ENCODE measurements at regions not wholly inside any gene's neighbourhood (a gene's known extent, or its start where the extent isn't known, plus 50 kb on each side); places are given as distances from the start of the nearest gene placed in this dataset.
A peak's percentile ranks its signal among the peaks of the same experiment; 100 is the strongest.

DNA sequence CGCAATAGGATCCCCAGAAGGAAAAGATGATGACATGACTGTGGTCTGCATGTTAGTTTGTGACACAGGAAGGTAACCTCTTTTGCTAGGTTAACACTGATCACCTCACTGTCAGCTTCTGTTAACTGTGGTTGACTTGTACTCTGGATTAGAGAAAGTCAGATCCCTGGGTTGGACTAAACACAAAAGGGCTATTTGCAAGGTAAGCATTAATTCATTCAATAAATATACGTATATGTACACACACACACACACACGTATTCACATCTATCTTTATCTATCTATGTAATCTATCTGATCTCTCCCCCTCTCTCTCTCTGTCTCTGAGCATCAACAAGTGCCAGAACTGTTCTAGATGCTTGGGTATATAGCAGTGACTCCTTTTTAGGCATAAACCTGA is 136.1 kb upstream of the SNX19 start:
- no peak for DNase-seq (ENCODE audit: low read depth in 2 of 2)

DNA sequence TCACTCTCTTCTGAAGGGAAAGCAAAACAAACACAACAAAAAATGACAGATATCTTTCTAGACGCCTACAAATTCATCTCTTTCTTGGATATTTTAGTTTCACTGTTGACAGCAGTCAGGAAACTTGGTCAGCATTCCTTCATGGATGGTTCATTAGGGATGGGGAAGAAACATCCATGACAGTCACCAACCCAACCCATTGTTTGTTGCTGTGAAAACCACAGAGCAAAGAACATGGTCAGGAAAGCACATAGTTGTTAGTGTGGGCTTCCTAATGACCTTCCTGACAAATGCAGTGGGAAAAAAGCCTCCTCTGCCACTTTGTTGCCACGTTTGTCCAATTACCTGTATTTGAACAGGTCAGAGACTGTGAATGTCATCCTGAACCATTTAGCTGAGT is 139.8 kb upstream of the SNX19 start:
- DNase-seq (ENCODE audit: low read depth in 2 of 2): no peak

DNA sequence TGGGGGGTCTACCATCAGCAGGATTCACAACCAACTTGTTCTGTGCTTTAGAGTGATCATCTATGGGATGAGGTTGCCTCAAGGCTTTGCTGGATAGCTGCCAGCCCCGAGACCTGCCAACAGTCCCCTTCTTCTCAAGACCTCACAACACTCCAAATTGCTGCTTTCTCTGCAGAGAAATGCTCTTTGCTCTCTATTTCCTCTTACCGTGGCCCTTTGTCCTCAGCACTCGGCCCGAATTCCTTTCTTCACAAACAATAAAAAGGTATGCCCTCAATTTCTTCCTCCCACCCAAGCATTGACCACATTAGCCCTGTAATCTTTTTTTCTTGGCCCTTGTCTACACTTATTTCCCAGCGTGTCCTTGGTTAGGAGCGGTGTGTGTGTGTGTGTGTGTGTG is 147.4 kb upstream of the SNX19 start:
- DNase-seq (ENCODE audit: low read depth in 2 of 2): no peak

DNA sequence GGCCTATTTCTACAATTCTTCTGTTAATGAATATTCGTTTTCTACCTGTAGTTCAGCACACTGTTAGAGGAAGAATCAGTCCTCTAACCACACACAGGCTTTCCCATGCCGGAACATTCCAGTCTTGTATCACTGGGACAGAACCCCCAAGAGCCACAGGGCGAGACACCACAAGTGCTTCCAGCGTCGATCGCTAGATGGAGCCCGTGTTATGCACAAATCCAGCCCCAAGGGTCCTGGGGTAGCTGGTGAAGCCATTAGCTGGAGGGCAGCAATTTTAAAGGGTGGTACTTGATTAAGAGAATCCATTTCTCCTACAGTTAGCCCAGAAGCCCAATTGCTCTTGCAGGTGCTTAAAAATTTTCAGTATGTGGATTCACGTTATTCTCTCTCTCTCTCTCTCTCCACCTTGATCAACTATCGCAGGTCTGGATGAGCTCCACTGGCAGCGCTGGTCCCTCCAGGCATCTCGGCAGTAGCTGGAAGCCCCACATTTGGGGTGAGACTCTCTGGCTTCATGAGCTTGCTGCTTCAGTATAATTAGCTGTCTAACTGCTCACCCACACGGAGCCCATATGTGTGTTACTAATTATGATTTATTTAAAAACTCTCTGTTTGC is 148.2 kb upstream of the SNX19 start:
- peak; percentile 1 to 9 for DNase-seq (ENCODE audit: low read depth in 2 of 2)

DNA sequence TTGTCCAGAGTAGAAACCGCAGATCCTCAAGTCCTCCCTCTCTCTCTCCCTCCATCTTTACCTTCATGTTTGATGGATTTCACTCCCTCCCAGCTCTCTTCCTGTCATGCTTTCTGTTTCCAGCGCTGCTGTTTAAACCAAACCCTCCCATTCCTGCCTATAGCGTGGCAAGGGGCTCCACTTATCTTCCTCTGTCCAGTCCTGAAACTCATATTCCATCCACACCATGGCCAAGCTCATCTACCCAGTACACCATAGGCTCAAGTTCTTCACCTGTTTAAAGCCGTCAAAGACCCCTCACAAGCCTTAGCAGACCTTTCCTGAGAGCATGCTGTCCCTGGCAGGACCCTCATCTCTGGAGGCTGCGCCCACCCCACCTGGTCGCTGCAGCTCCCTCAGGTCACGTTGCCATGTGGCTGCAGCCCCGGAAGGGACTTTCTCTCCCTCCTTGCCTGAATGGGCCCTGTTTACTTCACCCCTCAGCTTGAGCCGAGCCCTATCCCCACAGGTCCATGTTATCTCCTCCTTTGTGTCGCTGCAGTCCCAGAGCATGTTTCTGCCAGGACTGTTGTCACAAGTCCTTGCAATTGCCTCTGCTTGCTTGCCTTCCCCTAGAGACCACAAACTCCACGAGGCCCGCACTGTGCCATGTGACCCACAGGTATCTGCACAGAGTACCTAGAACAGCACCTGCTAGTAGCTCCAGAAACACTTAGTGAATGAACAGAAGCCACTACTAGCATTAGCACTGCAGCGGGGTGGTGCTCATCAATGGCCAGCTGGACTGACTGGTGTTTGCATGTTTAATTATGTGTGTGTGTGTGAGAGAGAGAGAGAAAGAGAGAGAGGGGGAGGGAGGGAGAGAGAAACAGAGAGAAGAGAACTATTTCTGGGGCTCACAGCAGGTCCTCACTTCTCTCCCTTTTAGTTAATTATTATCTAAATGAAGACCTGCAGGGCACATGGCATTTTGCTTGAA is 149.4 kb upstream of the SNX19 start:
- no peak for DNase-seq (ENCODE audit: low read depth in 2 of 2)

DNA sequence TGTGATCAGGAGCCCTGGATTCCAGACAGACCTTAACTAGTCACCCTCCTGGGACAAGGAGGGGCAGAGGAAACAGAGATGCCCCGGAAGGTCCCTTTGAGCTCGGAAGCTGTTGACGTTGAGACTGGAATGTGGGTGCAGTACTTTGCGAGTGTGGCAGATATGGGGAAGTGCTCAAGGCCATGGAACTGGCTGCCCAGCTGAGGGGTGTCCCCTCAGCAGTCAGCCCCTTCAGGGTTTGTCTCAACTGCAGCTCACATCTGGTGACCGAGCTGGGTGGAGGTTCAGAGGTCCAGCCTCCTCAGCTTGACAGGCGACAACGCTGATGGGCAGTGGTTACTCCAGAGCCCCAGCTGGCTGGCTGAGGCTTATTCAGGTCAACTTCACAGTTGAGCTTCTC is 150.3 kb upstream of the SNX19 start:
- DNase-seq (ENCODE audit: low read depth in 2 of 2): no peak

DNA sequence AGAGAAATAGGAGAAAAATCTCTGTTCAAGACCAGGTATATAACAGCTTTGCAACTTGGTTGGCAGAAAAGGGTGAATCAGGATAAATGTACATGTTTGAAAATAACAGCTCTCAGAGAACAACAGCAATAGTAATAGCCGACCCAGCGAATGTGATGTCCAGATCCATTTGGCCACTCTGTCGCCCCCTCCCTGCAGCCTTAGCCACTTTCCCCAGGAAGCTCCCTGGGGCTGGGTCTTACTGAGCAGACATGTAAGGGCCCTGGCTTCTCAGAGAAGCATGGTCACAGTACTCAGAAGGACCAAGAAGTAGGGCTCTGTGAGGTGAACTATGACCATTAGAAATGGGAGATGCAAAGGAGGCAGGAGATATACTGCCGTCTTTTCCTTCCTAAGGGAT is 154.1 kb upstream of the SNX19 start:
- DNase-seq (ENCODE audit: low read depth in 2 of 2): no peak

DNA sequence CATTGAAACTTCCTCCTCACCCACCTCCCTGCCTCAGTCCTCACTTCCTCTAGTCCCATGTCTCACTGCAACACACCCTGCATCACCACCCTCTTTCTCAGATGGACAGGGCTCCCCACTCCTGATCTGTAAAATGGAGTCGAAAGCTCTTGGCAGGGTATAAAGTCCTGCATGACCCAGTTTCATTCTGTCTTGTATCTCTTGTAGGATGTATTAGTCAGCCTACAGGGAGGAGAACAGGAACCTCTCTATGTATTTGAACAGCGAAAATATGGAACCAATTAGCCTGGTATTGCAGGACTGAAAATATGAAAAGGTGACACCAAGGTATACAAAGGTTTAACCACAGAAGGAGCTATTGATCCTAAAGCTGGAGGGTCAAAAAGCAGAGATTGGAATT is 156.9 kb upstream of the SNX19 start:
- no peak for DNase-seq (ENCODE audit: low read depth in 2 of 2)

DNA sequence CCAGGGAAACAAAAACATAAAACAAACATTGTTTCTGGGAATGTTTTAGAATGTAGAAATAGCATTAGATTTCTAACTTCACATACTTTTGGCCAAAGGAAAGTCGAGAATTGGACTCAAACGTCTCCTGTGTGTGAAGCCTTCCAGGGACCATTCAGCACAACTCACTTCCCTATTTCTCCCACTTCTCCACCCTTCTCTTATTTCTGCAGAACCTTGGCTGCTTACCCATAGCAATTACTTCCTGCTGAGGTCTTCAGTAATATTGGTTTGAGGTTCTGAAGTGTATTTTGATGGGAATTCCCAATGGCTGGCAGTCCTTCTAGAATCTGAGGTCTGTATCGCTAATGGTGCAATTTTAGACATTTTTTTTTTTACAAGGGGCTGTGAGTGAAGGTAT is 158.3 kb upstream of the SNX19 start:
- DNase-seq (ENCODE audit: low read depth in 2 of 2): no peak

DNA sequence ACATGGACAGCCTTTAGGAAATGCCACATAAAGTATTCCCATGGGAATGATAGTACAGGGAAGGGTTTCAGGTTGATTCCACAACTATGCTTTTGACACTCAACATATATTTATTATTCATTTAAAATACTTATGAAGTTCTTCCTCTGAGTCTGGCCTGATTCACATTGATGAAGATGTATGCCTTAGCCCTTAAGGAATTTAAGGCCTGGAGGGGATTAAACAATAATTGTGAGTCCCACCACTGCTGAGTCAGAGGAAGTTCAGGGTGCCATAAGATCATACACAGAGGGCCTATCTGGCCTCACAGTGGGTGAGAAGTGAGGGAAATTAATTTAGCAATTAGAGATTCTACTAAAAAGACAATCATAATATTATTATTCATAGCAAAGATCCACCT is 161.1 kb upstream of the SNX19 start:
- DNase-seq (ENCODE audit: low read depth in 2 of 2): no peak

DNA sequence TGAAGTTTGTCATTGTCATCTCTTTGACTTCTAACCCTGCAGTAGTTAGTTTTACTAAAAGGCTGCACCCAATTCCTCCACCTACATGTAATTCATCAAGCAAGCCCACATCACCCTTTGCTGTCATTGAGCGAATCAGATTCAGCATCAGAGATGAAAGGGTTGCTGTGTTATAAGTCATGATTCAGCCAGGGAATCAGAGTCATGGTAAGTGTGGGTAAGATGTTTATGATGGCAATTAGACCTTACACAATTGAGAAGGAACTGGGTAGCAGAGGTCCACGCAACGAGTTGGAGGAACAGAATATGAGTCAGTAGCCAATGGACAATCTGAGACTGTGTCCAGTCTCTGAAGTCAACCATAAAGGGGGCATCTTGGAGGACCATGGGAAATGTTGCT is 162.8 kb upstream of the SNX19 start:
- DNase-seq (ENCODE audit: low read depth in 2 of 2): no peak

DNA sequence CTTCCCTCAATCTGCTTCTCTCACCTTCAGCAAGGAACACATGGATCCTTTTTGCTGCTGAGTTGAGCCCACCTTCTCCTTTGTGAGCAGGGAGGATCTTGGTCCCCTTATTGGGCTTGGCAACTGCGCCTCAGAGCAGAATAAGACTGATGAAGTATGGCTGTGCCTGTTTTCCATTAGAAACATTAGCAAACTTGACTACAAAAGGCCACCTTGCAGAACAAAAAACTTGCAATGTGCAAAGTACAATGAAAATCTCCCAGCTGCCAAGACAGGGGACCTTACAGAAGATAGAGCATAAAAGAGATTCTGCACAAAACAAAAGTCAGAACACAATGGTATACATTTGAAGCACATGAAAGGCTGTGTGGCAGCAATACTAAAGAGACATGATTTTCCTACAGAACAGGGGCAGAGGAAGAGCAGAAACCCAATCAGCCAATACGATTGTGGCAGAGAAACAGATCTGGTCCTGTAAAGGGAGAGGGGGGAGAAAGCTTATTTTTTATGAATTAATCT is 173.5 kb upstream of the SNX19 start:
- no peak for DNase-seq (ENCODE audit: low read depth in 2 of 2)

DNA sequence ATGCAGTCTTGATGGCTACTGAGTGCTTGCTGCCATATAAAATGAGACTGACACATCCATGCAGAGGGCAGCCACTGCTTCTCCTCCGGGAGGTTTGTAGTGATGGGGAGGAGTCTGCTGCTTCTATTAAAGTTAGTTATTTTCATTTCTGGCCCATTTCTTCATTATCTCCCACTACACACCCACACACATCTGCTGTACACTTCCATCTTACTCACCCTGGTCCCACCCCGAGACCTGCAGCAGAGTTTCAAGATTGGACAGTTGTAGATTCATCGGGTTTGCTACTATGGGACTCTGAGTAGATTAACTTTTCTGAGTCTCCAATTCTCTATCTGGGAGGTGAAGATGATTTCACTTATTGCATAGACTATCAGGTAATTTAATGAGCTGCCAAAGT is 176.2 kb upstream of the SNX19 start:
- no peak for DNase-seq (ENCODE audit: low read depth in 2 of 2)

DNA sequence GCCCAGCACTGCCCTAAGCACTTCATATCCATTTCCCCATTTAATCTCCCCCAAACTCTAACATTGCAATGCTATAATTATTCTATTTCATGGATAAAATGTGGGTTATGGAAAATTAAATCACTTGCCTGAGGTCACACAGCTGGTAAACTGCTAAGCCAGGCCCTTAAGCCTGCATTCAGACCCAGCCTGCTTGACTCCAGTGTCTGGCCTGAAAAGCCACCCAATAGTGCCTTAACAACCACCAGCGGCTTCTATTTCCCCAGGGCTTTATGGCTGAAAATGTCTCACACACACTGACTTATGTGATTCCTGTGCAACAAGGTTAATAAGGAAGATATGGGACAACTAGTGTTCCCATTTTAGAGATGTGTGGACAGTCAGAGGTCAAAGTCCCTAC is 178.5 kb upstream of the SNX19 start:
- DNase-seq (ENCODE audit: low read depth in 2 of 2): no peak

DNA sequence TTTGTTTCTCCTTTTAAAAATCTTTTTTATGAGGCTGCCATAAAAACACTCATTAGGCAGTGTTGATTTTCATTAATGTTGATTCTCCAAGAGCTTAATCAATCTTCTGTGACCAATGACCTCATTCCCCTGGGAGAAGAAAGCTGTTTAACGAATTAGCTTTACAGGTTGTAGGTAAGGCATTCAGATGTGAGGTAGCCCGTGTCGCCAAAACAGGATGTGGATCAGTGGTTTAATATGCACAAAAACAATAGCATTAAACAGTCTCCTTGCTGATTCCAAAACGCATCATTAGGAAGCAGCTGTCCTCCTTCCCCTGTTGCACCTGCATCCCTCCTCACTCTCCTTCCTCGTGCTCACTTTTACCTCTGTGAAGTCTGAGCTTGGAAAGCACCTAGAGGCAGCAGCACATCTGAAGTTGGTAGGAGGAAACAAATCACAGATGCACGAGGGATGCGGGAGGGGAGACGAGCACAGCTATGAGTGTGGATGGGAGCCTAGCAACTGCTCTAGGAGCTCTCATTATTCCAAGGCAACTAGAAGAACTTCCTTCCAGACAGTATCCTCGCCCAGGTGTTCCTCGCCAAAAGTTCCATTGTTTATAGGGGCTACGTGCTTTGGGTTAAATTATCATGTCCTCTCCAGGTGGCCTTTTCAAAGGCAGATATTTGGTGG is 179.4 kb upstream of the SNX19 start:
- no peak for DNase-seq (ENCODE audit: low read depth in 2 of 2)

DNA sequence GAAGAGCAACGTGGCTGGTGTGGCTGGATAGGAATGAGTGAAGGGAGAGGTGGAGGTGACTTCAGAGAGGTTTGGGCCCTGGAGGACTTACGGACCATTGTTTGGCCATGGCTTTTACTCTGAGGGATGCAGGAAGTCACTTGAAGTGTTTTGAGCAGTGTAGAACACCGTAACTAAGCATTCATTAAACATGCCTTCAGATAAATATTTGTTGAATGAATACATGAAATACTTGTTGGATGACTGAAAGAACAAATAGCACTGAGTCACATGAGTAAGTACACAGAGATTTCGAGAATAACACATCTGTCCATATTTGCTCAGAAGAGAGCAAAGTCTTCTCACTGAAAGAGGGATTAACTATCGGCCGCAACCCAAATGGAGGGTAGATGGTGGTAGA is 182.7 kb upstream of the SNX19 start:
- DNase-seq (ENCODE audit: low read depth in 2 of 2): no peak

DNA sequence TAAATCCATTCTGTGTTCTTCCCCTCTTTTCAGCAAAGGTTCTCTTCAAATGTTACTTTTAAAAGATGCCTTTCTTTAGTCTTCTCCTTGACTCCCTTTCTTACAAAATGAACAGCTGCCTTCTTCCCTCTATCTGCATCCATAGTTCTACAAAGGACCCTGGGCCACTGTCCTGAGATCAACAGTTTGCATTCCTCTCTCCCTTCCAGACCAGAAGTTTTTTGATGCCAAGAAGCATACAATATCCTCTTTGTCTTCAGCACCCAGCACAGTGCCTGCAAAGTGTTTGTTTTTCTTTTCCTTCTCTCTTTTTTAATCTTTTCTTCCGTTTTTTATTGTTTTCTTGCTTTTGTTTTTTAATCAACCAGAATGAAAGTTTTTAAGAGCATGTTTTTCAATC is 183.5 kb upstream of the SNX19 start:
- no peak for DNase-seq (ENCODE audit: low read depth in 2 of 2)

DNA sequence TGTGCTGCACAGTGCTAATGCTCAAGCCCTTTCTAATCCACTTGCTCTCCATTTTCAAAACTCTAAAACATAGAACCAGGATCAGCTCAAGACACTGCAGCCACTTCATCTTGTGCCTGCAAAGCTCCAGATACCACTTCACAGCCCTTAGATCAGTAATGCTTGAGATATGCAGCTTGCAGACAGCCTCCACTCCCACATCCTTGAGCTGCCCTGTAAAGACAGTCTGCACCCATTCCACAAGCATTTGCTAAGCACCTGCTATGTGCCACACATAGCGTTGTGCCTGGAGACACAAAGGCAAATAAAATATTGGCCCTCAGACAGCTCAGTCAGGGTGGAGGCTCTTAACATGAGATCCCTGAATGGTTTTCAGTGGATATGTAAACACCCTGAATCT is 192.5 kb upstream of the SNX19 start:
- DNase-seq (ENCODE audit: low read depth in 2 of 2): no peak

DNA sequence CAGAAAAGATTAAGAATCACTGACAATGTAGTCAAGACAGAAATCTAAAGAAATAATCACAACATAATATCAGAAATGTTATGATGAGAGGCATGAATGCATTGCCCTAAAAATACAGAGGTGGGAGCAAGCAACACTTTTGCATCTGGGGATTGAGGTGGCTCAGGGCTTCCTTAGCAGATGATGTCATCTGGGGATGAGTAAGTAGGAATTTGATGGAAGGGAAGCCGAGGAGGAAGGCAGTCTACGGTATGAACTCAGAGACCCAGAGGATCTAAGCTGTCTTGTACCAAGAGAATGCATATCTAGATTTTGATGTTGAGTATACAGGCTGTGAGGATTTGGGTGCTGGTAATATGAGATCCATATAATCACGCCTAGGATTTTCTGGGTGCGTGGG is 193.0 kb upstream of the SNX19 start:
- no peak for DNase-seq (ENCODE audit: low read depth in 2 of 2)

DNA sequence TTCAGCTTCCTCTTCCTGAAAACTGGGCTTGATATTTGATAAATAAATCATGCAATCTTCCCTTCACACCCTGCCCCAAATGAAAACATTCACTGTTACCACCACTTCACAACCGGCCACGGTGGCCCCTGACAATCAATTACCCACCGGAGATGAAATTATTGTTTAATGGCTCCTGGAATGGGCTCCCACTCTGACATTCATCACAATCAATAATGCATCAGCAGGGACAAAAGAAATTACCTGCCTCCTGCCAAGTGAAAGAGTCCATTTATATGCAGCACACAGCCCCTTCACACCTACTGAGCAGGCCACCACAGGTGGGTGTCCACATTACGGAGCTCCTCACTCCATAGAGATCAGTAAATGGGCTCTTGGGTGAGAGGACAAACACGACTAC is 193.5 kb upstream of the SNX19 start:
- no peak for DNase-seq (ENCODE audit: low read depth in 2 of 2)

DNA sequence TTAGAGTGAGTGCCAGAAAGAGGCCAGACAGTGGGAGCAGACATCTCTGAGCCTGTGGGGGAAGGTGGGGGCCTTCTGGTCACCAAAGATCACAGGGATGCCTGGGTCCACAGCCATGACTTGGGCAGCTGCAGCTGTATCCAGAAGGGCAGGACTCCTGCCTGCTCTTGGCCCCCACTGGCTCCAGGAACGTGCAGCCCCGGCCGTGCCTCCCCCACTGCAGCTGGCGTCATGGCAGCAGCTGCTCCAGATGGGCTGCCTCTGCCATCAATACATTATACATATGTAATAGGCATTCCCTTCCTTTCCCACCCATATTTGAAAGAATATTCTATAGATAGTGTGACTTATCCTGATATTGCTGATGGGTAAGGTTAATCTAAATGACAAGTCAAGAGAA is 195.5 kb upstream of the SNX19 start:
- DNase-seq (ENCODE audit: low read depth in 2 of 2): no peak

DNA sequence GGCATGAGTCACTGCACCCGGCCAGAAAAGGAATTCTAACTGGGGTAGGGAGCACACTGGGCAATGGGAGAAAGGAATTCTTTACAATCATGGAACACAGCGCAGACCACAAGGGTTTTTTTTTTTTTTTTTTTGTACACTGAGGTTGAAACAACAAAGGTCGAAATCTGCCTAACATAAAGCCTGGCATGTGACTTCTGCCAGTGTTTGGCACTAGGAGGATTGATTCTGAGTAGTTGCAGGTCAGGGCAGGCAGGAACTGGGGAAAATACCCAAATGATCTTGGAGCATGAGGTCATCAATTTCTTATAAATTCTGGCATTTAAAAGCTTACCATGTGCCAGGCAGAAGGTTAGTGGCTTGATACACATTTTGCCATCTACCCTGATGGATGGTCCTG is 202.0 kb upstream of the SNX19 start:
- no peak for DNase-seq (ENCODE audit: low read depth in 2 of 2)
